HEK293 (cell line): ENCODE measurements at regions not wholly inside any gene's neighbourhood (a gene's known extent, or its start where the extent isn't known, plus 50 kb on each side); places are given as distances from the start of the nearest gene placed in this dataset.

ENCODE experiments used
- ZNF184 ChIP-seq: fragments of 450-650 bp; IDR thresholded peaks from 2 replicates; pipeline ENCODE4 v1.5.1; 2018; ENCODE audit warnings: missing biosample characterization, mild to moderate bottlenecking, missing genetic modification characterization
- TF ChIP-seq, protein P1 (sequence below): fragments of 450-650 bp; formaldehyde crosslinking; IDR thresholded peaks from 2 replicates; pipeline ENCODE4 v1.5.1; 2016; ENCODE audit warnings: missing biosample characterization, missing genetic modification characterization
- TF ChIP-seq, protein P2 (sequence below): fragments of 450-650 bp; IDR thresholded peaks from 2 replicates; pipeline ENCODE4 v1.5.1; 2018; ENCODE audit warnings: missing biosample characterization, mild to moderate bottlenecking, missing genetic modification characterization

DNA sequence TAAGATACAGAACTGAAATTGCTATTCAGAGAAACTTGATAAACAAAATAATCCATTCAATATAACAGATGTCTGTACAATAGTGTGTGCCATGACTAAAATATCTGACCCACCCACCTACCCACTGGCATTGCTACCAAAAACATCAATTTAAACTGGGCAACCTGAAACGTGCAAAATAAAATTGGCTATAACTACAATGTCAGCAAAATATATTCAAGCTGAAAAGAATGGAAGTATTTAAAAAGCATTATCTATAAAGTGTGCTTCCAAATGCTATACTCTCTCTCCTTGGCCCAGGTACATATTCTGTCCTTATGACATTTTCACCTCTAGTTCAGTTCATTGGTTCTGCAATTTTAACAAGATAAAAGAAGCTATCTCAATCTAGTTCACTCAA lies 379.6 kb upstream of the ATP11B start:
- no peak for TF ChIP-seq ZNF184 (tag by site-specific recombination)
- TF ChIP-seq, protein P1, sequence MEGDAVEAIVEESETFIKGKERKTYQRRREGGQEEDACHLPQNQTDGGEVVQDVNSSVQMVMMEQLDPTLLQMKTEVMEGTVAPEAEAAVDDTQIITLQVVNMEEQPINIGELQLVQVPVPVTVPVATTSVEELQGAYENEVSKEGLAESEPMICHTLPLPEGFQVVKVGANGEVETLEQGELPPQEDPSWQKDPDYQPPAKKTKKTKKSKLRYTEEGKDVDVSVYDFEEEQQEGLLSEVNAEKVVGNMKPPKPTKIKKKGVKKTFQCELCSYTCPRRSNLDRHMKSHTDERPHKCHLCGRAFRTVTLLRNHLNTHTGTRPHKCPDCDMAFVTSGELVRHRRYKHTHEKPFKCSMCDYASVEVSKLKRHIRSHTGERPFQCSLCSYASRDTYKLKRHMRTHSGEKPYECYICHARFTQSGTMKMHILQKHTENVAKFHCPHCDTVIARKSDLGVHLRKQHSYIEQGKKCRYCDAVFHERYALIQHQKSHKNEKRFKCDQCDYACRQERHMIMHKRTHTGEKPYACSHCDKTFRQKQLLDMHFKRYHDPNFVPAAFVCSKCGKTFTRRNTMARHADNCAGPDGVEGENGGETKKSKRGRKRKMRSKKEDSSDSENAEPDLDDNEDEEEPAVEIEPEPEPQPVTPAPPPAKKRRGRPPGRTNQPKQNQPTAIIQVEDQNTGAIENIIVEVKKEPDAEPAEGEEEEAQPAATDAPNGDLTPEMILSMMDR (tag by site-specific recombination): no peak
- TF ChIP-seq, protein P2, sequence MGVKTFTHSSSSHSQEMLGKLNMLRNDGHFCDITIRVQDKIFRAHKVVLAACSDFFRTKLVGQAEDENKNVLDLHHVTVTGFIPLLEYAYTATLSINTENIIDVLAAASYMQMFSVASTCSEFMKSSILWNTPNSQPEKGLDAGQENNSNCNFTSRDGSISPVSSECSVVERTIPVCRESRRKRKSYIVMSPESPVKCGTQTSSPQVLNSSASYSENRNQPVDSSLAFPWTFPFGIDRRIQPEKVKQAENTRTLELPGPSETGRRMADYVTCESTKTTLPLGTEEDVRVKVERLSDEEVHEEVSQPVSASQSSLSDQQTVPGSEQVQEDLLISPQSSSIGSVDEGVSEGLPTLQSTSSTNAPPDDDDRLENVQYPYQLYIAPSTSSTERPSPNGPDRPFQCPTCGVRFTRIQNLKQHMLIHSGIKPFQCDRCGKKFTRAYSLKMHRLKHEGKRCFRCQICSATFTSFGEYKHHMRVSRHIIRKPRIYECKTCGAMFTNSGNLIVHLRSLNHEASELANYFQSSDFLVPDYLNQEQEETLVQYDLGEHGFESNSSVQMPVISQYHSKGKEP (tag by site-specific recombination): no peak
